ENCODE measurements at regions not wholly inside any gene's neighbourhood (a gene's known extent, or its start where the extent isn't known, plus 50 kb on each side); places are given as distances from the start of the nearest gene placed in this dataset.

DNA sequence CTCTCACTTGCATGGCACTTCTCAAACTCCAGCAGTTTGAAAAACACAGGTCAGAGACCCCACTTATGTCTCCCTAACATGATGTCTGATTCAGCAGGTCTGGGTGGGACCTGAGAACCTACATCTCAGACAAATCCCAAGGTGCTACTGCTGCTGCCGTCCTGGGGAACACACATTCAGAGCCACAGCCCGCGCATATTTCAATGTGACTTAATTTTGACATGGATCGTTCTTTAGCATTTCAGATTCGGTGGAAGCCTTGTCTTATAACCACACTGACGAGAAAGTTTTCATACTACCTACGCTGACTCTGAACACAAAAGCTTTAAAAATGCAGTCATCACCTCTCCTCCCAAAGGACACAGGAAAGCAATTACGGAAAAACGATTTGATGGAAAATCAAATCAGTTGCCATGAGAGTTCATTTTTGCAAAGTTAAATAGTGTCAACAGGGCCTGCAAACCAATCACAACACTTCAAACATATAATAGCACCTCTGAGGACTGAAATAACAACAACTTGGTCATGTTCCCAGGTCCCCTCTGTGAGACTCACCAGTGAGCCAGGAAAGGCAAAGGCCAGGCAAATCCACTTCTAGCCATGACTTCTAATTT is 132.6 kb downstream of the SHANK2 start:
- no peak overlapping the region for H3K9ac ChIP-seq (ENCODE audit: low read length)
- no peak overlapping the region for H3K4me2 ChIP-seq (ENCODE audit: low read length)
- no peak for TF ChIP-seq EZH2 (IDR thresholded peaks at IDR 0.05; ENCODE audit: low read length, unreplicated experiment)
- TF ChIP-seq EZH2phosphoT487 (IDR thresholded peaks at IDR 0.05; ENCODE audit: borderline replicate concordance, low read length), result no peak
- TF ChIP-seq, protein P1, sequence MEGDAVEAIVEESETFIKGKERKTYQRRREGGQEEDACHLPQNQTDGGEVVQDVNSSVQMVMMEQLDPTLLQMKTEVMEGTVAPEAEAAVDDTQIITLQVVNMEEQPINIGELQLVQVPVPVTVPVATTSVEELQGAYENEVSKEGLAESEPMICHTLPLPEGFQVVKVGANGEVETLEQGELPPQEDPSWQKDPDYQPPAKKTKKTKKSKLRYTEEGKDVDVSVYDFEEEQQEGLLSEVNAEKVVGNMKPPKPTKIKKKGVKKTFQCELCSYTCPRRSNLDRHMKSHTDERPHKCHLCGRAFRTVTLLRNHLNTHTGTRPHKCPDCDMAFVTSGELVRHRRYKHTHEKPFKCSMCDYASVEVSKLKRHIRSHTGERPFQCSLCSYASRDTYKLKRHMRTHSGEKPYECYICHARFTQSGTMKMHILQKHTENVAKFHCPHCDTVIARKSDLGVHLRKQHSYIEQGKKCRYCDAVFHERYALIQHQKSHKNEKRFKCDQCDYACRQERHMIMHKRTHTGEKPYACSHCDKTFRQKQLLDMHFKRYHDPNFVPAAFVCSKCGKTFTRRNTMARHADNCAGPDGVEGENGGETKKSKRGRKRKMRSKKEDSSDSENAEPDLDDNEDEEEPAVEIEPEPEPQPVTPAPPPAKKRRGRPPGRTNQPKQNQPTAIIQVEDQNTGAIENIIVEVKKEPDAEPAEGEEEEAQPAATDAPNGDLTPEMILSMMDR (conservative IDR thresholded peaks at IDR 0.05; ENCODE audit: low read depth, low read length), result no peak
- no peaks in the 10 kb centered on the region for H3K9me3 ChIP-seq (ENCODE audit: low read length)
- no peak overlapping the region for H3K27ac ChIP-seq (ENCODE audit: low read length)
- no peaks in the 10 kb centered on the region for H3K27me3 ChIP-seq (ENCODE audit: low read length)
- H3K79me2 ChIP-seq (ENCODE audit: low read length), result no peaks in the 10 kb centered on the region
- no peaks in the 10 kb centered on the region for H3K36me3 ChIP-seq (ENCODE audit: low read depth, low read length)
- POLR2A ChIA-PET (ENCODE audit: unreplicated experiment), result no interaction called here
- no peaks in the 10 kb centered on the region for H4K20me1 ChIP-seq (ENCODE audit: low read length)
- no peak overlapping the region for H3K4me3 ChIP-seq (ENCODE audit: low read length)
- ATAC-seq, result no peak
- H3K4me1 ChIP-seq (ENCODE audit: insufficient read depth, low read length), result 0 out of 2 replicates have a peak, but pooled peaks cover 7% of the 10 kb centered on the region
- CTCF ChIA-PET, result interaction anchor here (1.0 kb wide), 1 partner anchor 33 kb away, joined by 5 read pairs; no protein-coding TSS in a partner anchor
- intact Hi-C loops (cut with micrococcal nuclease), result loop anchor here (1.0 to 2.0 kb wide), 2 partner anchors 132 to 209 kb away; no protein-coding TSS in a partner anchor
- BruUV-seq (replicated peaks), result no TSS peak
- DNase-seq, result no peak
- no peaks in the 10 kb centered on the region for H3K9me2 ChIP-seq (replicated peaks; ENCODE audit: low read length)
- no peak overlapping the region for H2AFZ ChIP-seq (ENCODE audit: low read length)
- H3F3A ChIP-seq (ENCODE audit: low read length, unreplicated experiment), result no peaks in the 10 kb centered on the region

DNA sequence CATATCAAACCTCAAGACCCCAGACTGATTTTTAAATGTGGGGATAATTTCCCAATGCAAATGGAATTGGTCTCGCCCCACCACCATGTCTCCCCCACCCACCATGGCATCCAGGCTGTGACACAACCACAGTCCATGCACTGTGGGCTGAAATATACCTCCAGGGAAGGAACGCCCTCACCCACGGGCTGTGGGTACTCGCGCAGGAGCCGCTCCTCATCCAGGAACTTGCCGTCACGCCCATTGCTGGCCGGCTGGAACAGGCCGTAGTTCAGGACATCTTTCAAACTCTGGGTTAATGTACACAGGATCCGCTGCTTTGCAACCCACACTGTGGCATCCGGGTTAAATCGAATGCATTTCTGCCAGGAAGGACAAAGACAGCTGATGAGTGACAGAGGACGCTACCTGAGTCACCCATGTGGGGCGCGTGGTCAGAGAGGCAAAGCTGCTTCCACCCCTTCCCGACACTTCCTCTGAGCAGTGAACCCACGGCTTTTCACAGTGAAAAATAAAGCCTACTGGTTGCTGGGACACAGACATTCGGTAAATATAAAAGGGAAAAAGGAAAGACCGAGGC is 133.6 kb downstream of the SHANK2 start:
- intact Hi-C loops (cut with micrococcal nuclease), result no loop called here

More for the DNA sequence above, 133.6 kb downstream of the SHANK2 start:
- H3K4me3 ChIP-seq (ENCODE audit: low read length), result no peak overlapping the region
- no peak for ATAC-seq
- H3K4me1 ChIP-seq (ENCODE audit: insufficient read depth, low read length), result 0 out of 2 replicates have a peak, but pooled peaks cover 7% of the 10 kb centered on the region
- H3K9ac ChIP-seq (ENCODE audit: low read length), result no peak overlapping the region
- TF ChIP-seq EZH2phosphoT487 (IDR thresholded peaks at IDR 0.05; ENCODE audit: borderline replicate concordance, low read length) (no peak), EZH2 (IDR thresholded peaks at IDR 0.05; ENCODE audit: low read length, unreplicated experiment) (no peak)
- TF ChIP-seq, protein P1 (conservative IDR thresholded peaks at IDR 0.05; ENCODE audit: low read depth, low read length), result no peak
- no peaks in the 10 kb centered on the region for H3K36me3 ChIP-seq (ENCODE audit: low read depth, low read length)
- H2AFZ ChIP-seq (ENCODE audit: low read length), result no peak overlapping the region
- no peaks in the 10 kb centered on the region for H3K79me2 ChIP-seq (ENCODE audit: low read length)
- no peak overlapping the region for H3K4me2 ChIP-seq (ENCODE audit: low read length)
- no peaks in the 10 kb centered on the region for H3K9me2 ChIP-seq (replicated peaks; ENCODE audit: low read length)
- BruUV-seq (replicated peaks), result no TSS peak
- H3K27me3 ChIP-seq (ENCODE audit: low read length), result no peaks in the 10 kb centered on the region
- ChIA-PET POLR2A (ENCODE audit: unreplicated experiment) (no interaction called here), CTCF (interaction anchor here (0.6 kb wide), 1 partner anchor 210 kb away, joined by 4 read pairs; no protein-coding TSS in a partner anchor)
- H3F3A ChIP-seq (ENCODE audit: low read length, unreplicated experiment), result no peaks in the 10 kb centered on the region
- H3K9me3 ChIP-seq (ENCODE audit: low read length), result no peaks in the 10 kb centered on the region
- H3K27ac ChIP-seq (ENCODE audit: low read length), result no peak overlapping the region
- no peaks in the 10 kb centered on the region for H4K20me1 ChIP-seq (ENCODE audit: low read length)
- DNase-seq, result no peak
